Tibial nerve (tissue), 4 donors: ENCODE measurements at regions not wholly inside any gene's neighbourhood (a gene's known extent, or its start where the extent isn't known, plus 50 kb on each side); places are given as distances from the start of the nearest gene placed in this dataset.
"Not testable (repeated sequence)": the region's sequence is repeated elsewhere in the genome, so short reads cannot be mapped to it uniquely, and the experiment has no call there.

Experiments used
- CTCF ChIP-seq, 5 experiments: fragments of 200-600 bp in 3 of 5; fragments of 450-650 bp in 2 of 5; sonication (generic) in 3 of 5; IDR thresholded peaks; one replicate each; pipeline ENCODE4 v1.5.1; 2016 to 2019; ENCODE audit warnings: antibody characterized with exemption in 5 of 5, mild to moderate bottlenecking in 3 of 5, moderate library complexity in 2 of 5
- EP300 ChIP-seq, 2 donors: sonication (generic); formaldehyde crosslinking; IDR thresholded peaks; one replicate each; pipeline ENCODE4 v1.6.1; 2017; ENCODE audit warnings: antibody characterized with exemption in 2 of 2, mild to moderate bottlenecking in 1 of 2
- POLR2A ChIP-seq, 2 donors: fragments of 450-650 bp; IDR thresholded peaks; one replicate each; pipeline ENCODE4 v1.6.1; 2017; ENCODE audit warnings: antibody characterized with exemption in 2 of 2, mild to moderate bottlenecking in 2 of 2, moderate library complexity in 2 of 2

GRCh38 chr14:80018476-80018875 is 192.8 kb downstream of the DIO2 start:
- not testable (repeated sequence) for TF ChIP-seq POLR2A, CTCF, EP300 (IDR thresholded peaks at IDR 0.05)
